Right kidney (tissue), 1 donor: ENCODE measurements at regions not wholly inside any gene's neighbourhood (a gene's known extent, or its start where the extent isn't known, plus 50 kb on each side); places are given as distances from the start of the nearest gene placed in this dataset.
"Not testable (repeated sequence)": the region's sequence is repeated elsewhere in the genome, so short reads cannot be mapped to it uniquely, and the experiment has no call there.

Experiments
- DNase-seq: peaks from one replicate; pipeline ENCODE4 v3.0.0-alpha.2; 2016

- no peak for DNase-seq
These were observed 314.6 kb upstream of the PDE3A start for GRCh38 chr12:20053782-20054181.

- no peak for DNase-seq
These were observed 312.5 kb upstream of the PDE3A start for GRCh38 chr12:20055856-20056255.

GRCh38 chr12:20057398-20057797 lies 310.9 kb upstream of the PDE3A start:
- no peak for DNase-seq

- no peak for DNase-seq
These were observed 305.2 kb upstream of the PDE3A start for GRCh38 chr12:20063116-20063515.

GRCh38 chr12:20077618-20078017 lies 290.7 kb upstream of the PDE3A start:
- DNase-seq: no peak

- DNase-seq: no peak
These were observed 279.3 kb upstream of the PDE3A start for GRCh38 chr12:20089077-20089476.

GRCh38 chr12:20093190-20093810 lies 275.0 kb upstream of the PDE3A start:
- not testable (repeated sequence) for DNase-seq

GRCh38 chr12:20096430-20096829 lies 271.9 kb upstream of the PDE3A start:
- no peak for DNase-seq

GRCh38 chr12:20097626-20098025 lies 270.7 kb upstream of the PDE3A start:
- no peak for DNase-seq

GRCh38 chr12:20099395-20100183 lies 268.7 kb upstream of the PDE3A start:
- DNase-seq: no peak

- DNase-seq: no peak
These were observed 267.3 kb upstream of the PDE3A start for GRCh38 chr12:20101046-20101445.

GRCh38 chr12:20105943-20106342 lies 262.4 kb upstream of the PDE3A start:
- no peak for DNase-seq

GRCh38 chr12:20109676-20110075 lies 258.7 kb upstream of the PDE3A start:
- DNase-seq: no peak

- not testable (repeated sequence) for DNase-seq
These were observed 253.0 kb upstream of the PDE3A start for GRCh38 chr12:20115371-20115770.

GRCh38 chr12:20119596-20120402 lies 248.5 kb upstream of the PDE3A start:
- DNase-seq: no peak

GRCh38 chr12:20120403-20120725 lies 248.0 kb upstream of the PDE3A start:
- DNase-seq: no peak

GRCh38 chr12:20122274-20122673 lies 246.1 kb upstream of the PDE3A start:
- DNase-seq: no peak

- DNase-seq: no peak
These were observed 244.9 kb upstream of the PDE3A start for GRCh38 chr12:20123465-20123864.

GRCh38 chr12:20125276-20125798 lies 243.0 kb upstream of the PDE3A start:
- DNase-seq: no peak

GRCh38 chr12:20126601-20127000 lies 241.7 kb upstream of the PDE3A start:
- no peak for DNase-seq

GRCh38 chr12:20127413-20127812 lies 240.9 kb upstream of the PDE3A start:
- no peak for DNase-seq

GRCh38 chr12:20128928-20129327 lies 239.4 kb upstream of the PDE3A start:
- DNase-seq: no peak

- DNase-seq: no peak
These were observed 235.5 kb upstream of the PDE3A start for GRCh38 chr12:20132818-20133217.
